HepG2 (cell line): ENCODE measurements at regions not wholly inside any gene's neighbourhood (a gene's known extent, or its start where the extent isn't known, plus 50 kb on each side); places are given as distances from the start of the nearest gene placed in this dataset.

Experiments
- TF ChIP-seq, protein P1 (sequence below): sonication (generic); formaldehyde crosslinking; IDR thresholded peaks from one replicate; pipeline ENCODE4 v1.5.1; 2020; ENCODE audit warnings: mild to moderate bottlenecking, missing genetic modification reagents; ENCODE audit errors: not compliant biosample characterization

DNA sequence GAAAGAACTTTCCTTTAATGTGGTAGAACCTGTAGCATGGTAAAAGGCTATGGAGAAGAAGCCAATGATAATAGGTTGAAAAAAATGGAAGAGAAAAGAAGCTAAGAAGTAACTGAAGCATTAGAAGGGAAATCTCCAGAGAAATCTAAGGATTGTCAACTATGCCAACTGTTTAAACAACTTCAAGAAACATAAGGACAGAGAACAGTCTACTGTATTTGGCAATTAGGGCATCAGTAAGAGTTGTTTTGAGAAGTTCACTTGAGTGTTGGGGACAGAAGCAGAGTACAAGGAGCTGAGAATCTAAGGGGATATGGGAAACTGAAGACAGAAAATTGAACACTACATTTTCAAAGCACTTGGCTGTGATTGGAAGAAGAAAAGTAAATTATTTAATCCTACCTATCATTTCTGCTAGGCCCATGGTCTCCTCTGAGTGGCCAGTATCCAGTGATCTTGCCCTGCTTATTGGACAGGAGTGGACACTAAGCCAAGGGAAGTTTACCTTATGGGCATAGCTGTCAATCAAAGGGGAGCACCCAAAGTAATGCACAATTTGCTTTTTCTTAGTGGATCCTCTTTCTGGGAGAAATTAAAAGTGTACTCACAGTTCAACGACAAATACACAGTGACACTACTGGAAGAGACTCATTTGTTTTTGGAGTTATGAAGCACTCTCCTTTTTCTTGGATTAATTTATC is 56.4 kb upstream of the CCDC71L start (continued):
- TF ChIP-seq, protein P1, sequence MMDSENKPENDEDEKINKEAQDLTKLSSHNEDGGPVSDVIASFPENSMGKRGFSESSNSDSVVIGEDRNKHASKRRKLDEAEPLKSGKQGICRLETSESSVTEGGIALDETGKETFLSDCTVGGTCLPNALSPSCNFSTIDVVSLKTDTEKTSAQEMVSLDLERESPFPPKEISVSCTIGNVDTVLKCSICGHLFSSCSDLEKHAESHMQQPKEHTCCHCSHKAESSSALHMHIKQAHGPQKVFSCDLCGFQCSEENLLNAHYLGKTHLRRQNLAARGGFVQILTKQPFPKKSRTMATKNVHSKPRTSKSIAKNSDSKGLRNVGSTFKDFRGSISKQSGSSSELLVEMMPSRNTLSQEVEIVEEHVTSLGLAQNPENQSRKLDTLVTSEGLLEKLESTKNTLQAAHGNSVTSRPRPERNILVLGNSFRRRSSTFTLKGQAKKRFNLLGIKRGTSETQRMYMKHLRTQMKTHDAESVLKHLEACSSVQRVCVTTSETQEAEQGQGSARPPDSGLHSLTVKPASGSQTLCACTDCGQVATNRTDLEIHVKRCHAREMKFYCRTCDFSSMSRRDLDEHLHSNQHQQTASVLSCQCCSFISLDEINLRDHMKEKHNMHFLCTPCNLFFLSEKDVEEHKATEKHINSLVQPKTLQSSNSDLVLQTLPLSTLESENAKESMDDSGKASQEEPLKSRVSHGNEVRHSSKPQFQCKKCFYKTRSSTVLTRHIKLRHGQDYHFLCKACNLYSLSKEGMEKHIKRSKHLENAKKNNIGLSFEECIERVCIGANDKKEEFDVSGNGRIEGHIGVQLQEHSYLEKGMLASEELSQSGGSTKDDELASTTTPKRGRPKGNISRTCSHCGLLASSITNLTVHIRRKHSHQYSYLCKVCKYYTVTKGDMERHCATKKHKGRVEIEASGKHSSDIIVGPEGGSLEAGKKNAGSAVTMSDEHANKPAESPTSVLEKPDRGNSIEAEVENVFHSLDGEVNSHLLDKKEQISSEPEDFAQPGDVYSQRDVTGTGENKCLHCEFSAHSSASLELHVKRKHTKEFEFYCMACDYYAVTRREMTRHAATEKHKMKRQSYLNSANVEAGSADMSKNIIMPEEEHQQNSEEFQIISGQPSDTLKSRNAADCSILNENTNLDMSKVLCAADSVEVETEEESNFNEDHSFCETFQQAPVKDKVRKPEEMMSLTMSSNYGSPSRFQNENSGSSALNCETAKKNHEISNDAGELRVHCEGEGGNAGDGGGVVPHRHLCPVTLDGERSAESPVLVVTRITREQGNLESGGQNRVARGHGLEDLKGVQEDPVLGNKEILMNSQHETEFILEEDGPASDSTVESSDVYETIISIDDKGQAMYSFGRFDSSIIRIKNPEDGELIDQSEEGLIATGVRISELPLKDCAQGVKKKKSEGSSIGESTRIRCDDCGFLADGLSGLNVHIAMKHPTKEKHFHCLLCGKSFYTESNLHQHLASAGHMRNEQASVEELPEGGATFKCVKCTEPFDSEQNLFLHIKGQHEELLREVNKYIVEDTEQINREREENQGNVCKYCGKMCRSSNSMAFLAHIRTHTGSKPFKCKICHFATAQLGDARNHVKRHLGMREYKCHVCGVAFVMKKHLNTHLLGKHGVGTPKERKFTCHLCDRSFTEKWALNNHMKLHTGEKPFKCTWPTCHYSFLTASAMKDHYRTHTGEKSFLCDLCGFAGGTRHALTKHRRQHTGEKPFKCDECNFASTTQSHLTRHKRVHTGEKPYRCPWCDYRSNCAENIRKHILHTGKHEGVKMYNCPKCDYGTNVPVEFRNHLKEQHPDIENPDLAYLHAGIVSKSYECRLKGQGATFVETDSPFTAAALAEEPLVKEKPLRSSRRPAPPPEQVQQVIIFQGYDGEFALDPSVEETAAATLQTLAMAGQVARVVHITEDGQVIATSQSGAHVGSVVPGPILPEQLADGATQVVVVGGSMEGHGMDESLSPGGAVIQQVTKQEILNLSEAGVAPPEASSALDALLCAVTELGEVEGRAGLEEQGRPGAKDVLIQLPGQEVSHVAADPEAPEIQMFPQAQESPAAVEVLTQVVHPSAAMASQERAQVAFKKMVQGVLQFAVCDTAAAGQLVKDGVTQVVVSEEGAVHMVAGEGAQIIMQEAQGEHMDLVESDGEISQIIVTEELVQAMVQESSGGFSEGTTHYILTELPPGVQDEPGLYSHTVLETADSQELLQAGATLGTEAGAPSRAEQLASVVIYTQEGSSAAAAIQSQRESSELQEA (CRISPR knock-in tag): no peak
